ENCODE measurements at regions not wholly inside any gene's neighbourhood (a gene's known extent, or its start where the extent isn't known, plus 50 kb on each side); places are given as distances from the start of the nearest gene placed in this dataset.

GRCh38 chr3:165459111-165459510 is 262.9 kb upstream of the SLITRK3 start:
- WGBS, 2 donors (ENCODE audit: extremely low coverage in 2 of 2, insufficient read length in 2 of 2, insufficient replicate concordance in 1 of 2) = no CpG with 5 or more reads among the region's 4 CpGs
- no peak overlapping the region for H2BK5ac ChIP-seq (ENCODE audit: low read length)
- H2BK12ac ChIP-seq (ENCODE audit: low read length) = no peak overlapping the region
- no peaks in the 10 kb centered on the region for H3K27me3 ChIP-seq (ENCODE audit: control insufficient read depth in 3 of 3, insufficient read depth in 3 of 3, low read depth in 1 of 3, low read length in 3 of 3)
- H3K4me2 ChIP-seq (ENCODE audit: insufficient read depth, low read length, poor library complexity, severe bottlenecking) = no peak overlapping the region
- H2BK120ac ChIP-seq (ENCODE audit: low read depth, low read length) = no peak overlapping the region
- H3K4ac ChIP-seq (ENCODE audit: low read length) = no peak overlapping the region
- H3K27ac ChIP-seq (replicated peaks; ENCODE audit: low read length) = no peak overlapping the region
- peaks cover 0 to 3% of the 10 kb centered on the region in 2 donors for H3K9me3 ChIP-seq (replicated peaks in 1 of 2; ENCODE audit: control insufficient read depth in 2 of 2, insufficient read depth in 1 of 2, low read depth in 1 of 2, low read length in 2 of 2)
- H3K23ac ChIP-seq (ENCODE audit: low read depth, low read length, poor library complexity) = no peak overlapping the region
- no peaks in the 10 kb centered on the region for H3K79me1 ChIP-seq (ENCODE audit: low read depth, low read length)
- no peak overlapping the region for H2BK15ac ChIP-seq (ENCODE audit: low read length)
- H3K4me3 ChIP-seq (ENCODE audit: low read length in 2 of 2) = no peak overlapping the region
- H2AFZ ChIP-seq (ENCODE audit: low read length) = no peak overlapping the region
- no peak overlapping the region for H4K91ac ChIP-seq (ENCODE audit: low read depth, low read length, poor library complexity)
- no peak overlapping the region for H2AK5ac ChIP-seq (ENCODE audit: low read depth, low read length)
- H3K36me3 ChIP-seq (replicated peaks in 1 of 2; ENCODE audit: control insufficient read depth in 2 of 2, insufficient read depth in 2 of 2, low read length in 2 of 2) = no peaks in the 10 kb centered on the region
- no peak for DNase-seq (ENCODE audit: low spot score)
- H4K8ac ChIP-seq (ENCODE audit: low read depth, low read length) = no peak overlapping the region
- H3K9ac ChIP-seq (ENCODE audit: low read depth, low read length, poor library complexity) = no peak overlapping the region
- no peak overlapping the region for H3K14ac ChIP-seq (ENCODE audit: low read length)
- H3K18ac ChIP-seq (ENCODE audit: low read length) = no peak overlapping the region
- H3K4me1 ChIP-seq (ENCODE audit: control insufficient read depth in 2 of 2, insufficient read depth in 1 of 2, low read depth in 1 of 2, low read length in 2 of 2) = no peaks in the 10 kb centered on the region

GRCh38 chr3:165457096-165457495 is 260.9 kb upstream of the SLITRK3 start:
- Histone ChIP-seq H2AFZ (ENCODE audit: low read length) (no peak overlapping the region), H3K9me3 (replicated peaks in 1 of 2; ENCODE audit: control insufficient read depth in 2 of 2, insufficient read depth in 1 of 2, low read depth in 1 of 2, low read length in 2 of 2) (peaks cover 0 to 3% of the 10 kb centered on the region in 2 donors), H3K4me3 (ENCODE audit: low read length in 2 of 2) (no peak overlapping the region), H3K27me3 (ENCODE audit: control insufficient read depth in 3 of 3, insufficient read depth in 3 of 3, low read depth in 1 of 3, low read length in 3 of 3) (no peaks in the 10 kb centered on the region), H4K8ac (ENCODE audit: low read depth, low read length) (no peak overlapping the region), H3K79me1 (ENCODE audit: low read depth, low read length) (no peaks in the 10 kb centered on the region), H3K23ac (ENCODE audit: low read depth, low read length, poor library complexity) (no peak overlapping the region), H3K9ac (ENCODE audit: low read depth, low read length, poor library complexity) (no peak overlapping the region), H2BK5ac (ENCODE audit: low read length) (no peak overlapping the region), H2AK5ac (ENCODE audit: low read depth, low read length) (no peak overlapping the region), H3K18ac (ENCODE audit: low read length) (no peak overlapping the region), H2BK12ac (ENCODE audit: low read length) (no peak overlapping the region), H2BK15ac (ENCODE audit: low read length) (no peak overlapping the region), H2BK120ac (ENCODE audit: low read depth, low read length) (no peak overlapping the region), H3K4me2 (ENCODE audit: insufficient read depth, low read length, poor library complexity, severe bottlenecking) (no peak overlapping the region), H3K14ac (ENCODE audit: low read length) (no peak overlapping the region), H3K4ac (ENCODE audit: low read length) (no peak overlapping the region), H3K27ac (replicated peaks; ENCODE audit: low read length) (no peak overlapping the region), H4K91ac (ENCODE audit: low read depth, low read length, poor library complexity) (no peak overlapping the region), H3K4me1 (ENCODE audit: control insufficient read depth in 2 of 2, insufficient read depth in 1 of 2, low read depth in 1 of 2, low read length in 2 of 2) (no peaks in the 10 kb centered on the region), H3K36me3 (replicated peaks in 1 of 2; ENCODE audit: control insufficient read depth in 2 of 2, insufficient read depth in 2 of 2, low read length in 2 of 2) (no peaks in the 10 kb centered on the region)
- no CpG with 5 or more reads among the region's 6 CpGs for WGBS, 2 donors (ENCODE audit: extremely low coverage in 2 of 2, insufficient read length in 2 of 2, insufficient replicate concordance in 1 of 2)
- no peak for DNase-seq (ENCODE audit: low spot score)

- H3K27ac ChIP-seq (replicated peaks; ENCODE audit: low read length) = no peak overlapping the region
- H3K4me3 ChIP-seq (ENCODE audit: low read length in 2 of 2) = no peak overlapping the region
- H3K27me3 ChIP-seq (ENCODE audit: control insufficient read depth in 3 of 3, insufficient read depth in 3 of 3, low read depth in 1 of 3, low read length in 3 of 3) = no peaks in the 10 kb centered on the region
- H3K14ac ChIP-seq (ENCODE audit: low read length) = no peak overlapping the region
- H3K79me1 ChIP-seq (ENCODE audit: low read depth, low read length) = no peaks in the 10 kb centered on the region
- peaks cover 0 to 3% of the 10 kb centered on the region in 2 donors for H3K9me3 ChIP-seq (replicated peaks in 1 of 2; ENCODE audit: control insufficient read depth in 2 of 2, insufficient read depth in 1 of 2, low read depth in 1 of 2, low read length in 2 of 2)
- H3K18ac ChIP-seq (ENCODE audit: low read length) = no peak overlapping the region
- no peaks in the 10 kb centered on the region for H3K4me1 ChIP-seq (ENCODE audit: control insufficient read depth in 2 of 2, insufficient read depth in 1 of 2, low read depth in 1 of 2, low read length in 2 of 2)
- H2AK5ac ChIP-seq (ENCODE audit: low read depth, low read length) = no peak overlapping the region
- H2AFZ ChIP-seq (ENCODE audit: low read length) = no peak overlapping the region
- WGBS, 2 donors (ENCODE audit: extremely low coverage in 2 of 2, insufficient read length in 2 of 2, insufficient replicate concordance in 1 of 2) = no CpG with 5 or more reads among the region's 3 CpGs
- DNase-seq (ENCODE audit: low spot score) = no peak
- no peak overlapping the region for H2BK12ac ChIP-seq (ENCODE audit: low read length)
- no peak overlapping the region for H4K91ac ChIP-seq (ENCODE audit: low read depth, low read length, poor library complexity)
- no peak overlapping the region for H3K9ac ChIP-seq (ENCODE audit: low read depth, low read length, poor library complexity)
- H3K4me2 ChIP-seq (ENCODE audit: insufficient read depth, low read length, poor library complexity, severe bottlenecking) = no peak overlapping the region
- H3K36me3 ChIP-seq (replicated peaks in 1 of 2; ENCODE audit: control insufficient read depth in 2 of 2, insufficient read depth in 2 of 2, low read length in 2 of 2) = no peaks in the 10 kb centered on the region
- H2BK15ac ChIP-seq (ENCODE audit: low read length) = no peak overlapping the region
- H4K8ac ChIP-seq (ENCODE audit: low read depth, low read length) = no peak overlapping the region
- H3K4ac ChIP-seq (ENCODE audit: low read length) = no peak overlapping the region
- no peak overlapping the region for H3K23ac ChIP-seq (ENCODE audit: low read depth, low read length, poor library complexity)
- no peak overlapping the region for H2BK120ac ChIP-seq (ENCODE audit: low read depth, low read length)
- no peak overlapping the region for H2BK5ac ChIP-seq (ENCODE audit: low read length)
Measured at GRCh38 chr3:165455793-165456192, 259.6 kb upstream of the SLITRK3 start.

- no peak overlapping the region for H2BK12ac ChIP-seq (ENCODE audit: low read length)
- no peaks in the 10 kb centered on the region for H3K36me3 ChIP-seq (replicated peaks in 1 of 2; ENCODE audit: control insufficient read depth in 2 of 2, insufficient read depth in 2 of 2, low read length in 2 of 2)
- no peak overlapping the region for H3K4me3 ChIP-seq (ENCODE audit: low read length in 2 of 2)
- no peak overlapping the region for H2AFZ ChIP-seq (ENCODE audit: low read length)
- no peak overlapping the region for H2BK120ac ChIP-seq (ENCODE audit: low read depth, low read length)
- WGBS, 2 donors (ENCODE audit: extremely low coverage in 2 of 2, insufficient read length in 2 of 2, insufficient replicate concordance in 1 of 2) = no CpG with 5 or more reads among the region's 2 CpGs
- no peaks in the 10 kb centered on the region for H3K4me1 ChIP-seq (ENCODE audit: control insufficient read depth in 2 of 2, insufficient read depth in 1 of 2, low read depth in 1 of 2, low read length in 2 of 2)
- H2BK15ac ChIP-seq (ENCODE audit: low read length) = no peak overlapping the region
- H4K8ac ChIP-seq (ENCODE audit: low read depth, low read length) = no peak overlapping the region
- H2BK5ac ChIP-seq (ENCODE audit: low read length) = no peak overlapping the region
- H3K9me3 ChIP-seq (replicated peaks in 1 of 2; ENCODE audit: control insufficient read depth in 2 of 2, insufficient read depth in 1 of 2, low read depth in 1 of 2, low read length in 2 of 2) = peaks cover 0 to 3% of the 10 kb centered on the region in 2 donors
- H3K14ac ChIP-seq (ENCODE audit: low read length) = no peak overlapping the region
- no peaks in the 10 kb centered on the region for H3K27me3 ChIP-seq (ENCODE audit: control insufficient read depth in 3 of 3, insufficient read depth in 3 of 3, low read depth in 1 of 3, low read length in 3 of 3)
- H3K4ac ChIP-seq (ENCODE audit: low read length) = no peak overlapping the region
- no peak overlapping the region for H3K9ac ChIP-seq (ENCODE audit: low read depth, low read length, poor library complexity)
- no peak overlapping the region for H2AK5ac ChIP-seq (ENCODE audit: low read depth, low read length)
- no peak overlapping the region for H3K27ac ChIP-seq (replicated peaks; ENCODE audit: low read length)
- H3K4me2 ChIP-seq (ENCODE audit: insufficient read depth, low read length, poor library complexity, severe bottlenecking) = no peak overlapping the region
- H3K79me1 ChIP-seq (ENCODE audit: low read depth, low read length) = no peaks in the 10 kb centered on the region
- no peak overlapping the region for H4K91ac ChIP-seq (ENCODE audit: low read depth, low read length, poor library complexity)
- no peak overlapping the region for H3K23ac ChIP-seq (ENCODE audit: low read depth, low read length, poor library complexity)
- H3K18ac ChIP-seq (ENCODE audit: low read length) = no peak overlapping the region
- no peak for DNase-seq (ENCODE audit: low spot score)
Measured at GRCh38 chr3:165455360-165455759, 259.2 kb upstream of the SLITRK3 start.
